ENCODE measurements at regions not wholly inside any gene's neighbourhood (a gene's known extent, or its start where the extent isn't known, plus 50 kb on each side); places are given as distances from the start of the nearest gene placed in this dataset.
"Not testable (repeated sequence)": the region's sequence is repeated elsewhere in the genome, so short reads cannot be mapped to it uniquely, and the experiment has no call there.

DNA sequence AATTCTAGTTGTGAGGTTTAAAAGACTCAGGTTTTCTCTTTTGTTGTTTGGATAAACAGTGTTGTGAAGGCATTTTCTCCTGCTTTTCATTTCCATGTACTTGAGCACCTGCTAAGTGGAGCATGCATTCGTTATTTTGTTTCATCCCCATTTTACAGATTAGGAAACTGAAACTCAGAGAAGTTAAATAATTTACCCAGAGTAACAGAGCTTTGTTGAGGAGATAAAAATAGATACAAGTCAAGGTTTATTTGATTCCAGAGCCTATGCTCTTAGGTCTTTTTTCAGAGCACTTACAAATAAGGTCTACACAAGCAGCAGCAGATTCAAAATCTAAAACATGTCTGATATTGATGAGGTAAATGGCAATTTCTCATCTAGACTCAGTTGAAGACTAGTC is 254.7 kb upstream of the PTBP2 start:
- DNase-seq = no peak

DNA sequence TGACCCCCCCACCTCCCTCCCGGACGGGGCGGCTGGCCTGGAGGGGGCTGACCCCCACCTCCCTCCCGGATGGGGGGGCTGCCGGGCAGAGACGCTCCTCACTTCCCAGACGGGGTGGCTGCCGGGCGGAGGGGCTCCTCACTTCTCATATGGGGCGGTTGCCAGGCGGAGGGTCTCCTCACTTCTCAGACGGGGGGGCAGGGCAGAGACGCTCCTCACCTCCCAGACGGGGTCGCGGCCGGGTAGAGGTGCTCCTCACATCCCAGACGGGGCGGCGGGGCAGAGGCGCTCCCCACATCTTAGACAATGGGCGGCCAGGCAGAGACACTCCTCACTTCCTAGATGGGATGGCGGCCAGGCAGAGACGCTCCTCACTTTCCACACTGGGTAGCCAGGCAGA is 251.9 kb upstream of the PTBP2 start:
- DNase-seq = not testable (repeated sequence)

DNA sequence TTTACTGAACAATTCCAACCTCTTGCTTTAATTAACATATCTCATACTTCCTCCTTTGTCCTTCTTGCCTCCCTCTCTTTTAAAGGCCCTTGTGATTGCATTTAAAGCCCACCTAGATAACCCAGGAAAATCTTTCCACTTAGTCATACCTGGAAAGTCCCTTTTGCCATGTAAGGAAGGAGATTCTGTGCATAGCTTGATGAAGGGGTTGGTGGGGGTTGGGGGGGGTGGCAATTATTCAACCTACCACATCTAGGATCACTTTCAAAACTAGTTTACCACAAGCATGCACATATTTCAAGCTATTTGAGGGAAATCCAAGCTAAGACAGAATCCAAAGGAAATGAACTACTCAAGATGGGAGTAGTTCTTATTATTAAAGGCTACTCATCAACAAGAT is 249.1 kb upstream of the PTBP2 start:
- DNase-seq = peak; percentile 44

DNA sequence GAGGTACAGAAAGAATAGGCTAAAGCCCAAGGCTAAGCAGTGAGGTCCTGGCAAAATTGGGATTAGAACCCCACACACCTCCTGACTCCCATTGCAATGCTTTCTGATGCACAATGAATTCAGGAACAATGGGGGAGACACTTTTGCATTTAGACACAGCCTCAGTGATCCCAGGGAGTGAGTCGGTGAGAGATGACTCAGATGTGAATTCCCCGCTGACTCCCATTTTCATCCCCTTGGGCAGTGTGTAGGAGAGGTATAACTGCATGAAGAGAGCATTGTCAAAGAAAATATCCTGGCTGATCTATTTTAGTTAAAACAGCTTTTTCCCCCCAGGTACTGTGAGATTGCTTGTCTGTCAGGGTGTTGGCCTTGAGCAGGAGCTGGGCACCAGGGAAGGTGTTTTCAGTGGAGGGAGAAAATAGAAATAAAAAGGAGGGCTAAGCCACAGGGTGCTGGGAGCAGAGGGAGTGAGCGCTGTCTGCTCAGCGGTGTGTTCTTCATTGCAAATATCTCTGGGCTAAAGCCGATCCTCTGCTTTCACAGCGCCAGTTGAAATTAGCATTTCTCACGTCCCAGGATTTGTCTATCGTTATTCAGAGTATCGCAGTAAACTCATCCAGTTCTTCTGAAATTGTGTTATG is 247.7 kb upstream of the PTBP2 start:
- peak; percentile 50 for DNase-seq

DNA sequence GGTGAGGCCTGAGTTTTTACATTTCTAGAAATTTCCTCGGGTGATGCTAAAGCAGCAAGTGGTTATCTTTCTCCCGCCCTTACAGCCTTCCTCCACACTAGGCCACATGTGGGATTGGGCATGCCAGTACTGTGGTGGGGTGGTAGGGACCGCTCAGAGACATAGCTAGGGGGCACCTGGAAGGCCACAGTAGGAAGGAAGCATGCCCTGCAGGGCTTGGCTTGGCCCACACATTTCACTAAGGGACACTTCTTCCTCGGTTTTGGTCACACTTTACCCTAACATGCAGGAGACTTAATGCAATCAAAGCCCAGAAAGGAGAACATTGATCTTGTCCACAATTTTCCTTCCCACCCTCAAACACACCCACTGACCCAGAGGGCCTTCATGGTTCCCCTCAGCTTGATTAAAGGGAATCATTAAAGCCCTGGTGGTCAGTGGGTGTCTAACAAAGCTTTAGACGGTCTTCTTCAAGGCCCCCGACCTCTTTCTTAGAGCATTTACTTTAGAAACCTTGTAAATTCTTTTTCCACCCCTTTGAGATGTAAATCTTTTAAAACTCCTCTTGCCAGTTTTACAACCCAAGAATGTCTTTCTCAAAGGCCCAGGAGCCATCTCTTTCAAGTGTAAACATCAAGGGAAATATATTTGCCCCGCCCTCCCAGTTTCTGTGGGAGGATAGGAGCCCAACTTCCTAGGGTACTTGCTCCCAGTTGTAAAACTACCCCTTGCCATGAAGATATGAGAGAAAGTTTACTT is 246.4 kb upstream of the PTBP2 start:
- no peak for DNase-seq

DNA sequence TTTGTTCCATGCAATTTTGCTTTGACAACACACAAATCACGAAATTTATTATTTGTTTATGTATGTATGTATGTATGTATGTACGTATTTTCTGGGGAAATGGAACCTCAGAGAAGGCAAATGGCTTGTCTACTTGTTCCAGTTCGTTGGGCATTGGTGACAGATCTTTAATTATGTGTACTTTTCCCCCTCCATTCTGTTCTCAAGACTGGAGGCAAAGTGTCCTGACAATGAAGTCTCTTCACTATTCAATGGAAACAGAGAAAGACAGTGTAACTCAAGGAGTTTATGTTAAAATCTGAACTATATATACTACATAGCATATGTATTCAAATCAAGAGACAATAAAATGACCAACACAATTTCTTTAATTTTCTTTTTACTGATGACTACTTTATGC is 245.7 kb upstream of the PTBP2 start:
- DNase-seq = no peak

DNA sequence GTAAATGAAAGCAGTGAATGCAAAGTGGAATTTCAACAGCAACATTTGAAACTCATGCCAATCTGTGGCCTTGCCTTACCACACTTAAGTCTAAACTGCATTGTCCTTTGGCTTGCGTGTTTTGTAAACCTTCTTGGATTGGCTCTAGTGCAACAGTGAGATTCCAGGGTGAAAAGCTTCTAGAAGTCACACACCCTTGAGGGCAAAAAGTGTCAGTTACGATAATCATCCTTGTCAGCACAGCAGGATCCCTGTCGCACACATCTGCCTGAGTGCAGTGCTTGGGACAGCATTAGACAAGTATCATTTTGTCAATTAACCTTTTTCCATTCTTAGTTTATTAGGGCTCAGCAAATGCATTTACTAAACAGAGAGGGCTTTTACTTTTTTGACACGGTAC is 243.4 kb upstream of the PTBP2 start:
- no peak for DNase-seq

DNA sequence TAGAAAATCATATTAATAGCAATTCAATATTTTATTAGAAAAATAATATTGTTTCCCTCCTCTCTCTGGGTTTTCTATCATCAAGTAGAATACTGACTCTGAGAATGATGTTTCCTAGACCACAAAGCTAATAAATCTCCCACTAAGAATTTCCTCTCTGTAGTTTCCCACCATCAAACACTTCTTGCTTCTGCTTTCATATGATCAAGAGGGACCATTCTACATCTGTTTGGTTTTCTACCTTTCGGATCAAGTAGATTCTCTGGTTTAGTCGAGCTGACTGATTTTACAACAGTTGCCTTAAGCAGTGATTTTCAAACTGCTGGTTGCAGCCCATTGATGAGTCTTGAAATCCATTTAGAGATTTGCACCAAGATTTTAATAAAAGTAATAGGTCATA is 240.2 kb upstream of the PTBP2 start:
- no peak for DNase-seq

DNA sequence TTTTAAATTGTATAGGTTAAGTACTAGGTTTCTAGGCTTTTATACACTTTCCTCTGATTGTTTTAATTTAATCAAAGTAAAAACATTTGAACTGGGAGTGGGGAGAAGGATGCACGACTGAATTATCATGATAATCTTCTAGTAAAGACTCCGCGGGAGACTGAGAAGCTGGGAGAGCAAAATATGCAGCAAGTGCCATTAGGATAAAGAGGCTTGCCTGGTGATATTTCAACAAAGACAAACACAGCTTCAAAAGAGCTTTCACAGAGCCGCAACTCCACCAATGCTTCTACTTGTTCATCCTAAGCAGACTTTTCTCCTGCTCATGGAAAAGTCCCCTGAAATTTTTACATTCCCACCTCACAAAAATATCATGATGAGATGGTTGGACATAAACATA is 239.0 kb upstream of the PTBP2 start:
- DNase-seq = no peak

DNA sequence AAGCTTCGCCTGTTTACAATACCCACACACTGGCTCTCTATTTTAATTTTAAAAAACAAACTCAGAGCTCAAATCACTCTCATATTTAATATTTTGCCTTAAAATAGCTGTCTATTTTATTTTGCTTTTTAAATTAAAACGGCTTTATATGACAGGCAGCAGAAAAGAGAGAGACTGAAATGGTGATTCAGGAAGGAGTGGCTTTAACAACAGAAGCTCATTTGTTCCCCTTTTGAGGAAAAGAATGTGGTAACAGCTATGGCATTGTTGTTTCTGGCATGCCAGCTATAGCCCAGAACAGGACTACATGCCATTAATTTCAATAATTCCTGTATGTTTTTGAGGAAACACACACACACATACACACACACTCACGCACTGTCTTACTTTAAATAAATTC is 234.2 kb upstream of the PTBP2 start:
- peak; percentile 70 for DNase-seq

DNA sequence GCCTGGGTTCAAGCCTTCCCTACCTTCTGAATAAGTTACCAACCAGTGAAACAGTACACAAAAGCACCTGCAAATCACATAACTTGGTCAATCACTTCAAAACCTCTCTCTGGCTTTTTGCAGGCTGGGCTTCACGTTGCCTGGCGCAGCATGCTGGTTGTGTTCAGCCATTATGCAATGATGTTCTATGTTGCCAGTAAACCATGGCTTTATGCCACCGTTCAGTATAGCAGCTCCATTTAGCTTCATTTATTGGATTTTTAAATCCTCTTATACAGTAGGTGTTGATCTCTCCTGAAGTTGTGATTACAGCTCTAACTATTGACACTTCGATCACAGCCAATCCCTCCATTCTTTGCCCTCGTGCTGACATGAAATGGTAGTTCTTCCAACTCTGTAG is 233.6 kb upstream of the PTBP2 start:
- DNase-seq = no peak

DNA sequence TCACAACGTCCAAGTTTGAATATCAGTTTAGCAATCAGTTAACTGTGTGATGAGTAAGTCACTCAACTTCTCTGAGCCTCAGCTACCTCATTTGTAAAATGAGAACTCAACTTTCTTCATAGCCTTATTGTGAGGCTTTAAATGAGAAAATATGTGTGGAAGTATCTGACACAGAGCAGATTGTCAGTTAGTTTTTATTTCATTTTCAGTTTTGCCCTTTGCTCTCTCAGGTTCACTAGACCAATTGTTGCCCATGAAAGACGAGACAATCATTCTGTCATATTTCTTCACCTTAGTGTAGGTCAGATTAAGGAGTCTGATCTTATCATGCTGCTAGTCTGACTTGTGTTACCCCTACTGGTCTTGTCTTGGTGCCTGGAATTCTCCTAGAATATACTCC is 232.8 kb upstream of the PTBP2 start:
- no peak for DNase-seq

DNA sequence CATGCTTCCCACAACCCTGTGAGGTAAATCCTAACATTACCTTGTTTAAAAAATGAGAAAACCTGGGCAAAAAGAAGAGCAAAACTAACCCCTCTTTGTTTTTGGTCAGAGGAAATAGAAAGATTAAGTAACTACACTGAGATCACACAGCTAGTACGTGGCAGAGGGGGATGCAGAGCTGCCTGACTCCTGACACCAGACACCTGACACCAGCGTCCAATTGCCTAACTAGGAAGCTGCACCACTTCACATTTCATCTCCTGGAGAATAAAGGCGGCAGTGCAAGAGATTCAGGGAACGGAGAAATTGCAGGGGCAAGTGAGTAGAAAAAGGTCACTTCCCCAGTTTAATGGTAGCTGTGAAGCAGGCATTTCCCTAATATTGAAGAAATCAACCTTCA is 229.3 kb upstream of the PTBP2 start:
- no peak for DNase-seq

DNA sequence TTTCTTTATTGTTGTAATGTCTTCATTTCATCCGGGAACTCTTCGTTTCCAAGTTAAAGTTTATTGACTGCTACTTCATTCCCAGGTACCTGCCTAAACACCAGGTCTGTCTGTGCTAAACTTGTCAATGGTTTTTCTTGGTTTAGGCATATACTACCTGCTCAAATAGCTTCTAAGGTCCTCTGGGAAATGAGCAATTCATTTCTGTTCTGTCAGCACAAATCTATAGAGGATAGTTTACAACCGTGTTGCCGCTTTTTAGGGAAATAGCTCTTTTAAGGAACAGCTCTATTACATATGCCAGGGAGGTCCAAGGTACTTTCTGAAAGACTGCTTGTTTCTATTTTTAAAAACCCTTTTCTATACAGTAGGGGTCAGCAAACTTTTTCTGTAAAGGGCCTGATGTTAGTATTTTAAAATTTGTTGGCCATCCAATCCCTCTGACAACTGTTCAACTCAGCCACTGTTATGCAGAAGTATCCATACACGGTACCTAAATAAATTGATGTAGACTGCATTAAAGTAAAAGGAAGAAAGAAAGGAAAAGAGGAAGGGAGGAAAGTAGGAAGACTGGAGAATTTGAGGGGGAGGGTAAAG is 222.7 kb upstream of the PTBP2 start:
- no peak for DNase-seq

DNA sequence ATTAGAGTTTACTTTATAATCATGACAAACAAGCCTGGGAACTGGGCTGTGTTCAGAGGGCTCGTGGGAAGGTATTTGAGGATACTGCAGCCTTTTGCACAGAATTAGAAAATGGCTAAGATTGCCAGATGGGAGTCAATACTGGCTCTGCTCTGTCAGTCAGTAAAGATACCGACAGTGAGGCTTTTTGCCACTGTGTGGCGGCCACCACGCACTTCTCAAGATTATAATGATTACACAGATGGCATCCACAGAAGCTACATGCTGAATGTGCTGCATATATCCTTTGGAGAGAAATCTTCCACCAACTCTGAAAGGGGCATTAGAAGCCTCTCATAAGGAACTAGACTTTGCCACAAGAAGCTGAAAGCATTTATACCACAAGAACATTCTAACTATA is 213.4 kb upstream of the PTBP2 start:
- DNase-seq = no peak

DNA sequence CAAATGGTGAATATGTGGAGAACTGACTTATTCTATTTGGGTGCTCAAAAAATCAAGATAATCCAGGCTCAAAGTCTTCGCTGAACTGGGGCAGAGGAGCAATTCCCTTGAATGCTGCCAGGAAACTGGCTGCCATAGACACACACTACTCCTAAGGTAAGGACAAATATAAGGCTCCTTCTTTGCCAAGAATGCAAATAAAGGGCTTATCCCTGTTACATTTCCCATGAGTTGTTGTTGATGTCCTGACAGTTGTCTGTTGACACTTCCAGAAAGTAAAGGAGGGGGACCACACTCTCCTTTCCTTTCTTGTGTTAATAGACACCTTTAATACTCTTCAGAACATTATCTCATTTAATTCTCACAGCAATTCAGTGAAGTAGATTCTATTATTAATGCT is 212.2 kb upstream of the PTBP2 start:
- no peak for DNase-seq

DNA sequence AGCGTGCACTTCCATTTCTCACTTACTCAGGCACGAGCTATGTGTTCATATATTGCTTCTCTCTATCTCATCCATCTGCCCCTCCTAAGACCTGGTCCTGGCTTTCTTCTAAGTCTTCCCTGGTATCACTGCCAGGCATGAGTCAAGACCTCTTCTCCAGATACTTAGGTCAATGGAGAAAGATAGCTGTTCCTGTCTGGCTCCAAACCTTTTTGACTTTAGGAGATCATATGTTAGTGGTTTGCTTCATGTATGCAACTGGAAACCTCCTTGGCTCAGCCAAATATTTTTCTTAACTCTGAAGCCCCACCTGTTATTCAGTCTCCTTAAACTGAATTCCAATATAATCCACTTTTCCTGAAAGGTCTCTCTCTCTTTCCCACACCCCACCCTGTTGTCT is 211.6 kb upstream of the PTBP2 start:
- no peak for DNase-seq

DNA sequence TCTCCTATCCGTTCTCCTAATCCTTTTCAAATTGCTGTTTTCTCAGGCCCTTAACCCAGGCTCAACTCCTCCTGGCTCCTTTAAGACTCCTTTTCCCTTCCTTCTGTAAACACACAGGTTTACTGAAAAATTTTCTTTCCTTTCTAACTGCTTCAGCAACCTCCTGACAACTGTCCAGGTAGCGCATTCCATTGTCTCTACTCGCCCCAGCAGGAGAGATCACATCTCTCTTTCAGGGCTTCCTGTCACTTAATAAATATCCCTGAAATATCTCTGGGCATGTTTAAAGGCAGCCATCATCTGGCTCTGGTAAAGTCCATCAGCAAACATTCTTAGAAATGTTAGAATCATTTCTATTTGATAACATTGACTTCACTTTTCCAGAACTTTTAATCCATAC is 211.2 kb upstream of the PTBP2 start:
- DNase-seq = no peak

DNA sequence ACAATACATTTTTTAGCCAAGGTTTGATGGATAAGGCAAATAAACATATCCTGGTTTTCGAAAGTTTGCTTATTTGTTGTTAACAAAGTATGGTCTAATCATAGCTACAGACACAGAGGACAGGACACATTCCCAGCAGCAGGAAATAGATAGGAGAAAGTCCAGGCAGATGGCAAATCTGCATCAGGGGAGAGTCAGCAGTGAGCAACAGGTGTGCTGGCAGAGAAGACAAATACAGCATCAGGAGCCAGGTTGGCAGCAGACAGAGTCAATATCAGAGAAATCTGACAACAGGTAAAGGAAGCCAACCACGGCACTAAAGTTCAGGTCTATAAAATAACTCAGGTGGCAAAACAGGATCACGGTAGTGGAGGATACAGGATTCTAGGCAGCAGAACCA is 210.7 kb upstream of the PTBP2 start:
- no peak for DNase-seq

DNA sequence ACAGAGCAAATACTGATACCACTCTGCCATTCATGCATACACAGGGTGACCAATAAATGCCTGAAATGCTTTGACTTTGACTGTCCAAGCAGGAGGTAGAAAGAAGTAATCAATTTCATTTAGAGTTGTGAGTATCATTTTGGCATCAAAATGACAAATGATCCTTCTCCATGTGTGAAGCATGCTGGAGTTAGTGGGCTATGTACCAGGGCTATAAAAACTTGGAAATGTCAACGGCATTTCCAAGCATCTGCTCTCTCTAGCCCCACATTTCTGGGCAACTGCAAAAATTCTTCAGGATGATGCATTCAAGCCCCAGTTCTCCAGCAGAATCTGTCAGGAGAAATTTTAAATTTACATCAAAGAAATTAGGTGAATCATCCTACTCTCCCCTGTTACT is 208.4 kb upstream of the PTBP2 start:
- no peak for DNase-seq

DNA sequence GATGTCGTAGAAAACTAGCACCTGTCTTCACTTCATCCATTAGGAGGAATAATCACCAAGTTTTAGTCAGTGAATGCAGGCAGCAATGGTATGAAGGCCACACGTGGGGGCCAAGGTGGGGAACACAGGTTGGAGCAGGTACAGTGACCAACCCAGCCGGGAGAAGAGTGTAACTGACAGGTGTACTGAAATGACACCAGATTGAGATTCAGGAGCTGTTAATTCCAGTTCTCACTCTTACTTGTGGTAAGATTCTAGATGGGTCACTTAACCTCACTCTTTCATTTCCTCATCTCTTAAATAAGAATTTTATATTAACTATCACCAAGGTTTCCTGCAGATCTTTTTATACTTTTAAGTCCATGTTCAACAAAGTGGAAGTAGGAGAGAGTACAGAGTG is 206.2 kb upstream of the PTBP2 start:
- DNase-seq = no peak

DNA sequence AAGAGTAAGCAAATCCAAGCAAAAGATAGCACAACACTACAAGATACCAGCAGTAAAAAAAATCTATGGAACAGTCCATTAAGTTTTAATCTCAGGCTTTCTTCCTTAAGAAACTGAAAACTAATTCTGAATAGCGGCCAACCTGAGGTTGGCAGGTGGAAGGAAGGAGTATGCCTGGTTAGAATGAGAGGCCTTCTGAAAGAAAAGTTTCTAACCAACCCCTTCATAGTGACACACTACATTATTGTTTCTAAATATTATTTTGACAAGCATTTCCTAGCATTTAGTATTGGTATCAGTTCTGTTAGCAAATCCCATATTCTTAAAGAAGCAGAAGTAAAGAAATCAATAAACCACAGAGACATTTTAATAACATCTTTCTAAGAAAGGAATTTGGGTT is 205.7 kb upstream of the PTBP2 start:
- DNase-seq = no peak

DNA sequence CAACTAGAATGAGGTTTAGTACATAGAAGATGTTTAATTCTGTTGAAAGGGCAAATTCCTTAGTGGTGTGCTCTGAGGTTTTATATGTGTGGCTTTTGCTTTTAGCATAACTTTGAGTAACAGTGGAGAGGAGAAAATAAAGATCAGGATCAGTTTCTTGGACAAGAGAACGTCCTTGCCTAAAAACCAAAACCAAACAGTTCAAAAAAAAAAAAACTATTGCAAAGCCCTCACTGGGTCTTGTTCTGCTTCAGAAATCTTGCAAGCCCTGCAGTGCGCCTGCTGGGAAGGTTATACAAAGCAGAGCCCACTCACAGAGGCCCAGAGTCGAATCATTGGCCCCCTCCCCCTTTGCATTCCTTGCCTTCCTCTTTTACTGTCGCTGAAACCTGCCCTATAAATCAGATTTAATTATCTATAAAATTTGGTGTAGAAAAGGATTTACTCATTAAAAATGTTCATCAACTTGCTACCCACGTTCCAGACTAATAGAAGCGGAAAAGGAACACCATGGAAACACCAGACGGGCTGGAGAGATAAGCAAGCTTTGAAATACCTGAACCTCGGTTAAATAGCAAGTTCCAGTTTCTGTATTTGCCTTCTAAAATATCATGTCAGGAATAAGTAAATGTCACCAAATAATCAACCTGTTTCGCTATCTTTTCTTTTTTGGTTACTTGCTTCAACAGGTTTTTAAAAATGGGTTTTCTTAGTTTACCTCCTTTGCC is 201.6 kb upstream of the PTBP2 start:
- DNase-seq = no peak

DNA sequence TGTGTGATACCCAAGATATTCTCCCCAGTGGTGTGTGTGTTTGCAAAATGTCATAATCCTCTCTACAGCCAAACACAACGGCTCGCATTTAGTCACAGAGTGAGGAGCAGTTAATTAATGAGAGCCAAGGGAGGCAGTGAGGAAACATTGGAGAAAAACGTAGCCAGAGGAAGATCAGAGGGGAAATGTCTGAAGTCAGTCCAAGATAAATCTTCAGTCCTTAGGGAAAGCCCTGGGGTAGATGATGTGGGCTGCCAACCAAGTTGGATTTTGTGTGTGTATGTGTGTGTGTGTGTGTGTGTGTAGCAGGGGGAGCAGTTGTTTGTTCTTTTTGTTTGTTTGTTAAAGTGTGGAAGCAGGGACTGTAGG is 201.0 kb upstream of the PTBP2 start:
- DNase-seq = peak; percentile 25
